NOMO-1 treated with dmso at 0.1 percent for 144 hours (cell line): ENCODE measurements at regions not wholly inside any gene's neighbourhood (a gene's known extent, or its start where the extent isn't known, plus 50 kb on each side); places are given as distances from the start of the nearest gene placed in this dataset.

Source experiments
- DNase-seq: peaks from one replicate; lab custom pipeline; 2025; ENCODE audit not compliant: unreplicated experiment; lab: John Stamatoyannopoulos, UW

DNA sequence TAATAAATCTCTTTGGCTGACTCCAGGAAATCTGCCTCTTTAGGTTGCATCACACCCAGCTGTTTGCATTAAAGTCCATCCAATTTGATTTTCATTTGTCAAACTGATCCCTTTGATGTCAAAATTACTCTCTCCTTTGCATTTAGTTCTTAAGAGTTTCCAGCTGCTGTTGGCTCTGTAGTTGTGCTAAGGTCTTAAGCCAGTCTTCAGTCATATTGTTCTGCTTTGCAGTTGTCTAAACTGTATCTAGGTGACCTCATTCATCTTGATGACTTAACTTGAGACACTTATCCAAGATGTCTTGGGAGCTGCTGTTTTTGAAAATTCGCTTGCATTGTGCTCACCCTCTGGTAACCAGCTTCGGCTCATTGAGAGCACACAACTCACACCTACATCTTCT is 386.9 kb upstream of the TLE4 start:
- DNase-seq = no peak

DNA sequence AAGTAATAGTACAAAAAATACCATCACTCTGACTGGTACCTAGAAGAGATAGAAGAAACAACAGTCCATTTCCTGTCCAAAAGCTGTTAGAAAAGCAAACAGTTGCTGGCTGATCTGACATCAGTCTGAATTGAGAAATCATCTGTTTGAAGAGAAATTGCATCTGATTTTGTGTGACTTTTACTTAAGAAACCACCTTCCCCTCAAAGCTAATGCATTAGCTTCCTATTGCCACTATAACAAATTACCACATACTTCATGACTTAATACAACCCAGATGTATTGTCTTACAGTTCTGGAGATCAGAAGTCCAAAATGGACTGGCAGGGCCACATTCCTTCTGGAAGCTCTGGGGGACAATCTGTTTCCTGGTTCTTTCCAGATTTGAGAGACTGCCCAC is 385.9 kb upstream of the TLE4 start:
- no peak for DNase-seq

DNA sequence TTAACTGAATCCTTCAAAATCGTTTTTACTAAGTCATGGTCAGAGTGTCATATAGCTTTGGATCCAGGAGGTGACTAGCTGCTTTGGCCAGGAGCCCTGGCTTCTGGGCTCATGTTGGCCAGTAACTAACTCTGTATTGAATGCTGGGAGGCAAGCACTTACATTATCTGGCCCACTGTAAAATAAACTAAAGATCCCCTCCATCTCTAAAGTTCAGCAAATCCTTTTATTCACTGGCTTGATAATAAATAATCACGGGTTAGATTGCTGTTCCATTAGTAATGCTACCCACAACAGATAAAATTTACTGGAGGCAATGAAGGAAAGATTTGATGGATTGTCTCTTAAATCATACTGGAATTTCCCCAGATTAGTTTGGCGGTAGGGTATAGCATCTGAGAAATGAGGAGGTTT is 382.2 kb upstream of the TLE4 start:
- no peak for DNase-seq

DNA sequence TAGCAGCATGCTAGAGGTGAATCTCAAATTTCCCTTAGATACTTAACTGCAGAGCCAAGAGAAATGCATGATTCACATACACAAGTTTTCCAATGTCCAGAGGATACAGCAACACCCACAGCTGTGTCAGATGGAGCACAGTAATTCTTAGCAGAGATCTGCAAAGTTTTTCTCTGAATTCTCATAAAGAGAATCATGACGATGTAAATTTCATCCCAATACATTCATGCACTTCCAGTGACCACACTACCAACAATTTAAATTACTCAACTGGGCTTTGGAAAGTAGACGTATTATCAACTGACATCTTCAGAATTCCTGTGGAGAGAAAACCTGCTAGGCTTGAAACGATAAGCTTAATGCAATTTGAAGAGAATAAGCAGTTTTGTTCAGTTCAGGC is 378.8 kb upstream of the TLE4 start:
- no peak for DNase-seq

DNA sequence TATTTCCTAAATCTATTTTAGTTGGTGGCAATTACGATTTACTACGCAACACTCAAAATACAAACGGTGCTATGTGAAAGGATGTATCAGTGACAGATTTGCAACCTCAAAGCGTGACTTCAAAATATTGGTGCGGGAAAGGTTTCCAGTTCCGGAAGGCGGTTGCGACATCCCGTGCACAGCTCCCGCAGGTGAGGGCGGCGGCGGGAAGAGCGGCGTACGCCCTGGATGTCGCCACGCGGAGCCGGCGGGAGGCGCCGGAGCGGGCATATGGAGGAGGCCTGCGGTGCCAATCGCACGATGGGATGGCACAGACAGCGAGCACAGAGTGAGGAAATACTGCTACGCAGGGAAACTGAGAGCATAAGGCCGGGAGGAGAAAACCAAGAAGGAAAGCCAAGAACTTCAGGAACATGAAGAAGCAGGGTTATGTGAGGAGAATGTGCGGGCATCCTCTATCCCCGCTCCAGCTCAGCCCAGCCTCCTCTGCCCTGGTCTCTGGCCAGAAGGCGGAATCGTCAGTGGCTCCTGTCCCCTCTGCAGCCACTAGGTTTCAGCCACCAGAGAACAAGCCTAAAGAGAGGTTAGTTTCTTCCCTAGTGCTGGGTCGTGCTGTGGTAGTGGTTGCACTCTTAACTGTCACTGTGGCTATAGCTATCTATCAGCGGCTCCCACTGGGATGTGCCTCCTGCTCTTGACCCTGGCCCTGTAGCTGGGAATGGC is 378.1 kb upstream of the TLE4 start:
- DNase-seq = no peak

DNA sequence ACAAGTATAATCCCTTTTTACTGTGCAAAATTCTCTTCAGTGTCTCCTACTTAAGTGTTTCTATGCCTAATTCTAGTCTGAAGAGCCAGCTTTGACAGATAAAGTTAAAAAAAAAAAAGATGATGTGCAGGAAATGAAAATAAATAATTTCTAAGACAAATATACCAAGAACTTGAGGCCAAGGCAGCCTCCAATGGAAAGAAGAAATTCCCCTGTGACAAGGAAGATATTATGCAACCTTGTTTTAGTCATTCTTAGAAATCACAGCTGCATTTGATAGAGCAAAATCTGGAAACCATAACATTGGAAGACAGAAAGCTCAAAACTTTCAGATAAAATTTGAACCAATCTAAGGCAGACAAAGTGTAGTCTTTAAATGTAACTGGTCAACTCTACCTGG is 375.9 kb upstream of the TLE4 start:
- no peak for DNase-seq

DNA sequence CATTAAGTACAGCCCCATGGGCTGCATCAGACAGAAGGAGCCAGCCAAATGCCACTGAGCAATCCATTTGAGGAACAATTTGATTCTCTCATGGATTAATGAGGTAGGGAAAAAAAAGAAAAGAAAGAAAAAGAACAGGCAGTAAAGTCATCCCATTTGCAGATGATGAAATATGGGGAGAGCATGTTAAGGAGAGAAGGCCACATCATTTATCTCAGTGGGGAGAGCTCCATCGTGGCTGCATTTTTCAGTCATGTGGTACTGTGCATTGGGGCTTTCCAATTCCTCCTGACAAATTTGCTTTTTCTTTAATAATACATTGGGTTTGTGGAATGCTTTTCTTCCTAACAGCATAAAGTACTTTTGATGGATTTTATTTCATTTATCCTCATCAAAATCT is 375.2 kb upstream of the TLE4 start:
- no peak for DNase-seq

DNA sequence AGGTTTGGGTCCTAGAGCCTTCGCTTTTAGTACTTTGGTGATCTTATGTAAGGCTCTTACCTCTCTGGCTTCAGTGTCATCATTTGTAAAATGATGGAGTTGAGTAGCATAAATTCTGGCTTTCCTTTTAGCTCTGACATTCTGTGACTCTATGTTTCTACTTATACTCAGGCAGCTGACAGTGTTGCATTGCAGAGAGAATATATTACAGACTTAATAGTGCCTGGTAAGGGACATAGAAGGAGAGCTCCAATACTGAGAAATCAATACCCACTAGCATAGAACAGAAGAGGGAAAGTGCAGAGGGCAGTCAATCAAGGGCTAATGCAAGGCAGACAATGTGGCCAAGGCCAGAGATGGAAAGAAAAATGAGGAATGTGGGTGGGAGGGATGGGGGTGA is 371.4 kb upstream of the TLE4 start:
- no peak for DNase-seq

DNA sequence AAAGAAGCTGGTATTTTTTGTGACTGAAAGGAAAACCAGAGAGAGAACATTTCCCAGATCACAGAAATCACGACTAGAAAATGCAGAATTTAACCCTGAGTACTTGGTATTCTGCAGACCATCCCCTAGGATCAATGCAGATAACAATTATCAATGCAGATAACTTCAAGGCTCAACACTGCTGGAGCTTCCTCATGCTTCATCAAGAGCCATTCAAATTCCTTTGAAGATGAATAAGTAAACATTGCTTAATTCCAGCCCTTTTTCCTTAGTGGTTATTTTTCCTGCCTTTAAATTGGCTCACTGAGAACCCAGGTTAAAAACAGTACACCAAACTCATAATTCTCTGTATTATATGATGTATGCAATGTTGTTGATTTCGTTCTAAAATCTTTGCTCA is 370.1 kb upstream of the TLE4 start:
- DNase-seq = no peak

DNA sequence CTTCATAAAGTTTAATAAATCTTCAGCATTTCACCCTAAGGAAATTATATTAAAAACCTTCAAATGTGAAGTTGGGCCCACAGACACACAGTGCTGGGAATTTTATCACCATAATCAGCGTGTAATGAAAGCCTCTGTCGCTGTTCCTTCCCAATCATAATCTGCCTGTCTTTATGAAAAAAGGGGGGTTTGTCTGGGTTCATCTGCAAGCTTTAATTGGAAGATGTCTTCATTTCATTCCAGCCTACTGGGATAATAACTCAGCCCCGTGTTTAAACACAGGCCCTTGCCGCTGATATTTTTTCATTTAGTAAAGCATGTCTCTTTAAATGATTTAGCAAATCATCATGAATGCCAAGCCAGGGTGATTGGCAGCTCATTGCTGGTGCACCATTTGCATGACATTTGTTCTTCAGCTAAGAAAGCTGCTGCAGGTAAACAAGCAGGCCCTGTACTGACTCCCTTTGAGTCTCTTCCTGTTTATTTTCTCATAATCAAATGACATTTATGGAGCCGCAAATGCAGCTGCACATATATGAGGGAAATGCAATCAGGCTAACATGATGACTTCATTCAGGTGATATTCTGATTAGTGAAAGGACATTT is 362.9 kb upstream of the TLE4 start:
- no peak for DNase-seq

DNA sequence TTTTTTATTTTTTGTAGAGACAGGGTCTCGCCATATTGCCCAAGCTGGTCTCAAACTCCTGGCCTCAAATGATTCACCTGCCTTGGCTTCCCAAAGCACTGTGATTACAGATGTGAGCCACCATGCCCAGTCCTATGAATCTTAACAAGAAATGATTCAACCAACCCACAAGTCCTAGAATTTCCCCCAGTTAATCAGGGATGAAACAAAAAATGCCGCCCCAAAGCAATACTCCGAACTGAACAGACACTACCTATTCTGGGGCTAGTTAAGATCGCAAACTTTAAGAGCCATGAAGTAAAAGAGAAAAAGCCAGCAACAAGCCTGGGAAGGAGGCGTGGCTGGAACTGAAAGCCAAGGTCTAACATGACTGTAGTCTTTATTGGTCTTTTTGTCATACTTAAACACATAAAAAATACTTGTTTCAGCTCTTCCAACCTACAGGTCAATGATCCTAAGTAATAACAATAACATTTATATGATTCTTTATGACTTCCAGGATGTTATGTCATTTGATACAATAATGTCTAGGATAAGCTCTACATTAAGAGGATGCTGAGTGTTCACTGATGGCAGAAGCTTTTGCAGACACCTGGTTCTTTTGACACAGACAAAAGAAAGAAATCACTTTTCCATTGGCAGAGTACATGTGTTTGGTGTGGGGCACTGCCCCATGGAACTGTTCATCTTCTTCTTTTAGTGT is 361.1 kb upstream of the TLE4 start:
- DNase-seq = no peak

DNA sequence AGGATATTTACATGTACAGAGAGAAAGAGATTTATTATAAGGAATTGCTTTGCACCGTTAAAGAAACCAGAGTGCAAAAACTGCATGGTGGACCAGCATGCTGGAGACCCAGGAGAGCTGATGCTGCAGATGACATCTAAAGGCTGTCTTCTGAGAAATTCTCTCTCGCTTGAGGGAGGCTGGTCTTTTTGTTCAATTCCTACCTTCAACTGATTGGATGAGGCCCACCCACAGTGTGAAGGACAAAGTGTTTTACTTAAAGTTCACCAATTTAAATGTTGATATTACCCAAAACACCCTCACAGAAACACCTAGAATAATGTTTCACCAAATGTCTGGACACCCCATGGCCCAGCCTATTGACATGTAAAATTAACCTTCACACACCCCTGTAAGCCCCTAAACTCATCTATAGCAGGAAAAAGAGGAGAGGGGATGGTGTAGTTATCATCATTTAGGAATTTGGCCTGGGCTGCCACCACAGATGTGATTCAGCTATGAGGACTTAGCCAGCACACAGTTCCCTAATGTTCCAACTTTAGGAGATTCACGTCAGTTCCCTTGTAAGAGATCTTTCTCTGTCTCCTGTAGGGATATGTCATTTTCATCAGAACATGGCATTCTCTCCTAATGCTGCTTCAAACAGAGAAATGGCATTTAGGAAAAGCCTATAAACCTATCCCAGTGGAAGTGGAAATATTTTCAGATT is 358.2 kb upstream of the TLE4 start:
- DNase-seq = no peak

DNA sequence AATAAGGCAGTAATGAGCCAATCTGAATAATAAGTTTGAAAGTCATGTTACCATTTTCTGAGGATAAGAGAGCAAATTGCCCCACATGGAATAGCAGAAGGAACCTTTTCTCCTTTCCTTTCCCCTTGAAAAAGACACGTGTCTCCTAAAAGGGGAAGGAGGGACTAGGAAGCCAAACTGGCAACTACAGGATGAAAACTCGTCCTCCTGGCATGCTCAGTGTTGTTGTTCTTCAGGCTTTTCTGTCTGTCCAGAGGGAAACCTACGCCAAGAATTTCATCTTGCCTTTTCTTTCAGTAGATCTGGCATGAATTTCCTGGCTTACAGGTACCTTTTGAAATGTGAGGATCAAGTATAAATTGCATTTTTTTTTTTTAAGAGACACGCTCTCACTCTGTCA is 355.9 kb upstream of the TLE4 start:
- DNase-seq = no peak

DNA sequence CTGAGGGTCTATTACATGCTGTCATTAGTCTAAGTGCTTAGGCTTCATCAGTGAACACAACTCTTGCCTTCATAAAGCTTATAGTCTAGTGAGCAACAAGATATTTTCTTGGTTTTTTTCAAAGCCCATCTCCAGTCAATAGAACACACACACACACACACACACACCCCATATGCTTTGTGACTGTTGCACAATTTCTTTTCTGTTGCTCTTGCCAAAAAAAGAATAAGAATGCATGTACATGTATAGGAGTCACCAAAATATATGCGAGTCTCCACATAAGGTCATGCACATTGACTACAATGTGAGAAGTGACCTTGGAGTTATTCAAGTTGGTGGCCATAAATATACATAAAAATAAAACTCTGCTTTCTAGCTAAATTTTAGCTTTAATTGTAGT is 351.5 kb upstream of the TLE4 start:
- DNase-seq = no peak

DNA sequence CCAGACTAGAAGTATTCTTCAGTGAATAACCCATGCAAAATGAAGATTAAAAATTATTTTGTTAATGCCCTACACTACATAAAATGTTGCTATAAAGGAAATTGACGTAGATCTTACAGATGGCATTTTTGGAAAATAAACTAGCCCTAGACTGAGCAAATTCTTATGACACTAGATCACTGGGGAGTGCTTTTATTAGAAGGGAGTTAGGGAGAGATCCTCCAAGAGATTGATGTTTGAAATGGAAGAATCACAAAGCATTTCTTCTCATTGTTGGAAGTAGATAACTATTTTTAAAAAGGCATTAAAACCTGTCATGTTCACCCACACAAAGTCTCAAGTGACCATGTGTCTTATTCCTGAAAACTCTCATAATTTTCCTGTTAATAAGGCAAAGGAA is 351.1 kb upstream of the TLE4 start:
- DNase-seq = no peak

DNA sequence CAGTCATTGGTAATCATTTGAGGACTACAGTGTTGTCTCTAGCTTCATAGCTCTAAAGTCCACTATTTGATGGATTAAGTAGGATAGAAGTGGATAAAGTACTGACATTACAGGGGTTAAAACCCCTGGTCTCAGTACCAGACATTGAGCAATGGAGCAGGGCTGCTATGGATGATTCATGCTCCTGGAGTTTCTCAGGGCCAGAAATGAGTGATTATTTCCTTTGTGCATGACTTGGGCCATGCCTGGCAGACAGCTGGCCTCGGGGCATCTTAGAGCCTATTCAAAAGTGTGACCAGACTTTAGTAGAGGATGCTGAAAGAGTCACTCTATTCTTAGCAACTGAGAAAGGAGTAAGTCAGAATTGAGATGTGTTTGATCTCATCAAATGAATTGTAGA is 350.7 kb upstream of the TLE4 start:
- DNase-seq = no peak

DNA sequence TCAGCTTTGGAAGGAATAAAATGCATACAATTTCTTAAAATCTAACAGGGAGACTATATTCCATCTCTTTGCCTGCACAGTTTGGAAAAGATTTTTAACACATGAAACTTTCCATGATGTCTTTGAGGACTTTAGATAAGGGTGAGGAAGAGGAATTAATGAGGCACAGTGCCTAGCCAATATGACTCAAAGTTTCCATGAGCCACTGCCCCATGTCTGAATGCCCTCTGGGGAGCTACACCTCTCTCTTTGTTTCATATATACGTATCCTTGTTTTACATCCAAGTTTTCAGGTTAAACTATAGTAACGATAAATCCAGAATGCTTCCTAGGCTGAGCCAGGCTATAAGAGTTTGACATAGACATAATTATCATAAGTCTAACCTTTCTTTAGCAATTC is 349.3 kb upstream of the TLE4 start:
- DNase-seq = no peak

DNA sequence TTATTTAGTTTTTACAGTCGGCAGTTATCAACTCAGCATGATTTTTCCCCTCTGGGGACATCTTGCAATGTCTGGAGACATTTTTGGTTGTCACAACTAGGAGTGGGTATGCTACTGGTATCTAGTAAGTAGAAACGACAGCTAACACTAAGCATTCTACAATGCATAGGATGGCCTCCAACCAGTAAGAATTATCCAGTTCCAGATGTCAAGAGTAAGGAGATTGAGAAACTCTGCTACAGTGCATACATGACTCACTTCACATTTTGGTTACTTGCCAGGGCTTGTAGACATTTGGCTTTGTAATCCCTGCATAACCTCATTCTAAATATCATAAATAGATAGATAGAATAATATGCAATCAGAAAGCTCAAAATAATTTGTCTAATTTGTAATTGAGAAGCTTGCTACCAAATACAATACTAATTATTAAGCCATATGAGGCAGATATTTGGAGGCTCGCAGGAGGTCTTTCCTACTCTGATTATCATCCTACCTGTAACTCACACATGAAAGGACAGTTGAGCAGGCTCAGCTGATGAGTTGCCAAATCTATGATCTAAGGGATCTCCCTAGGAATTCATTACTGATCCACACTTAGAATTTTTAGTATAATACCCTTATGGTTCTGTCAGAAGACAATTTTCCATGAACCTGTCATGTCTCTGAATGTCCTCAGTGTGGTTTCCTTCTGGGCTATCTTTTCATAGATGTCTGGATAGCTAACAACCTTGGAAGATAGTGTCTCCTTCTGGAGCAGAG is 346.9 kb upstream of the TLE4 start:
- no peak for DNase-seq

DNA sequence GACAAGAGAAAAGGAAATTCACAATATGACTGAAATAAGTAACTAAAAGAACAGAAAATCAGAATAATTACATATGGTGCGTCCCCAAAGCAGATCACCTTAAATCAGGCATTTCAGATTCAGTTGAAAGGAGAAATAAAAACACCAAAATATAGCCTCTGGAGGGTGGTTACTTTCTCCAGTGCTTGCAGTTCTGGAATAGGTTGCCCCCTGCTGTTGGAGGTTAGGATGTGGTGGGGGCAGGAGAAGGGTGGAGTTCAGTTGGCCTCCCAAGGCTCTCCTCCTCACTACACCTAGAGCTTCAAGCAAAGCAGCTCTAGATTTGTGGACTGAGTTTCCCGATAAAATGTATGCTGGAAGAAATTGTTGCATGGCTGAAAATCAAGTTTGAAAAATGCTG is 338.2 kb upstream of the TLE4 start:
- DNase-seq = no peak

DNA sequence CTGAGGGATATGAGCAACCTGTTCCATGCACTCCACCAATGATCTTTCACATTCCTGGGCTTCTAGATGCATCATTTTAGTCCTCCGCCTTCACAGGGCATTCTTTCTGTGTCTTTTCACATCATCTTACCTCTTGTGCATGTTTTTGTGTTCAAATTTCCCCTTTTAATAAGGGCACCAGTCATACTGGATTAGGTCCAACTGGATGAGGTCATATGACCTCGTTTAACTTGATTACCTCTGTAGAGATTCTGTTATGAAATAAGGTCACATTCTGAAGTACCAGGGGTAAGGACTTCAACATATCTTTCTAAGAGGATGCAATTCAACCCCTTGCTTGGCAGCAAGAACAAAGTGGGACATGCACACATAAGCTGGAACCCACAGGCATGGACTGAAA is 335.3 kb upstream of the TLE4 start:
- no peak for DNase-seq

DNA sequence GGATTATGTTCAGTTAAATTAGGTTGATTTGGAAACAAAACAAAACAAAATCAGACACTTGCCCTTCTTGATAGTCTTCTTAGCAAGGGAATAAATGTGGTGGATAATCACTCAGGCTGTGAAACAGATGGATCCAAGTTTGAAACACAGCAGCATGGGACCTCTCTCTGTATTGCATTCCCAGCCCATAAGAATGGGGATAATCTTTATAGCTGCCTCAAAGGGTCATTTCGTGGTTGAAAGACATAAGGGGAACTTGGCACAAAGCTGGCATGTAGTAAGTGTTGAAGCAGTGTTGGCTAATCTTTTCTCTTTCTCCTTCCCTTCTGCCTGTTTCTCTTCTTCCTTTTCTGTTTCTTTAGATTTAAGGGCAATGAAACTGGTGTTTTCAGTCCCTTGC is 333.9 kb upstream of the TLE4 start:
- no peak for DNase-seq
